Bone marrow (tissue), 2 donors: ENCODE measurements at regions not wholly inside any gene's neighbourhood (a gene's known extent, or its start where the extent isn't known, plus 50 kb on each side); places are given as distances from the start of the nearest gene placed in this dataset.

Source experiments
- DNase-seq, 2 donors: peaks; one replicate each; lab custom pipeline; 2025; lab: John Stamatoyannopoulos, UW

- DNase-seq, result no peak
Observed at GRCh38 chr10:124227055-124227975, 133.9 kb upstream of the CHST15 start.

GRCh38 chr10:124226271-124227054 lies 133.1 kb upstream of the CHST15 start:
- no peak for DNase-seq

GRCh38 chr10:124225467-124226270 lies 132.3 kb upstream of the CHST15 start:
- DNase-seq, result no peak

GRCh38 chr10:124225029-124225466 lies 131.7 kb upstream of the CHST15 start:
- no peak for DNase-seq

GRCh38 chr10:124224331-124225028 lies 131.1 kb upstream of the CHST15 start:
- no peak for DNase-seq

DNA sequence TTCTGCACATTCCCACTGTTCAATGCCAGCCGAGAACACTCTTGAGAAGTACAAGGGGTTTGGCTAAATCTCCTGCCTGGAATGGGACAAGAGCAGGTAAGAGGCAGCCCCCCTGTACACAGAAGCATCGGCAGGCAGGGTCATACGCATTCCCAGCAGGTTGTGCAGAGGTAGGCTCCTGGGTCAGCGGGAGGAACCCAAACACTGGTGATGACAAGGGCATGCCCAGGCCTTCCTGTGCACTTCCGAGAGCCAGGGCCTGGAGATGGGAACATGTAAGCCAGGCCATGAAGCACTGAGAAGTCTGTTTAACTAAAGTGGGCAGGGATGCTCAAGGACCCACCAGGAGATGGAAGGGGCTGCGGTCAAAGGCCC lies 130.3 kb upstream of the CHST15 start:
- DNase-seq, result no peak

DNA sequence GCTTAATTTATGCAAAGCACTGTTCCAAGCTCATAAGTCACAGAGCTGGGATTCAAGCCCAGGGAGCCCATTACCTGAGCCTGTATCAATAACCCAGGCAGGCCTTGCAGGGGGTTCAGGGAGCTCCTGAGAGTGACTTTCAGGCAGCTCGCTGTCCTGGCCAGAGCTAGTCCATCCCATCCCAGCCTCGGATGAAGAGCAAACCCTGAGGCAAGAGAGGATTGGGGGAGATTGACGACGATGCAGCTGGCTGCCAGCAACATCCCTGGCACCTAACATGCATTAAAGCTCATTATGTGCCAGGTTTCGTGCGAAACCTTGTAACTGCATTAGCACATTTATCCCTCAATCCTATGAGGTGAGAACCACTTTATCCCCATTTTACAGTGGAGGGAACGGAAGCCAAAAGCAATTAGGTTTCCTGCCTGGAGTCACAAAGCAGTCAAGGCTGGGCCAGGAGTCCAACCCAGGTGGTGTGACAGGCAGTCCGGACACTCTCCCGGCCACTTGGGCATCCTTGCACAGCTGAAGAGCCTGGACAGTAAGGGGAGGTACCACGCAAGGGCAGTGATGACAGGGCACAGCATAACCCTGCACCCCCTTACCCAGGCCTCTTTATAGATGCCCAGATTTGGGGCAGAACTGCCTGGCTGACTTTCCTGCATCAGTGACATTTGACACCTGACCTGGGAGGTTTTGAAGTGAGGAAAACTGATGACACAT lies 129.8 kb upstream of the CHST15 start:
- DNase-seq, result no peak

DNA sequence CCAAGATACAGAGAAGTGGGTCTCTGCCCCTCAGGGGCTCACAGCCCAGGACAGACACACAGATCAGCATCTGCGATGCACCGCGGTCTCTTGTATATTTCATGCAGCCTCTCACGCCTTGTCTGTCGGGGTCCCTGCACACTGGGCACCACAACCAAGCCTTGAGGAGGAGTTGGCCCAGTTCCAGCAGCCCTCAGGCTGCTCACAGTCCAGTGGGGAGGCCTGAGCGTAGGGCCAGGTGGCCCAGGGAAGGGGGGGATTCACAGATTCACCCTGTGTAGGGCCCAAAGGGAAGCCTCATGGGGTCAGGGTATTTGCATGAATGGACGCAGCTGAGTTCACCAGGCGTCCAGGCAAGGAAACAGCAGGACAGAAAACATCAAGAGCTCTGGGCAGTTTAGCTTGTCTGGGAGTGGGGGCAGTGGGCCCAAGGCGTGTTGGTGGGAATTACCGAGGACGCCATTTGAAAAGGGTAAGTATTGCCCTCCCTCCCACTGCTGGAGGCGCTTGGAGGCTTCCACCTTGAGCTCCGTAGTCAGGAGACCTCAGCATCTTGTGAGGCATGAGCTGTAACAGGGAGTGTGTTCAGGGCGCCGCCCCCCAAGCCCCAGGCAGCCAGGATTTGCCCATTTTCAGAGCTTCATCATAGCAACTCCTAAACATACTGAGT lies 129.1 kb upstream of the CHST15 start:
- no peak for DNase-seq

GRCh38 chr10:124221356-124222317 lies 128.2 kb upstream of the CHST15 start:
- DNase-seq, result no peak

GRCh38 chr10:124220971-124221355 lies 127.6 kb upstream of the CHST15 start:
- no peak for DNase-seq

- no peak for DNase-seq
Observed at GRCh38 chr10:124220547-124220946, 127.1 kb upstream of the CHST15 start.

DNA sequence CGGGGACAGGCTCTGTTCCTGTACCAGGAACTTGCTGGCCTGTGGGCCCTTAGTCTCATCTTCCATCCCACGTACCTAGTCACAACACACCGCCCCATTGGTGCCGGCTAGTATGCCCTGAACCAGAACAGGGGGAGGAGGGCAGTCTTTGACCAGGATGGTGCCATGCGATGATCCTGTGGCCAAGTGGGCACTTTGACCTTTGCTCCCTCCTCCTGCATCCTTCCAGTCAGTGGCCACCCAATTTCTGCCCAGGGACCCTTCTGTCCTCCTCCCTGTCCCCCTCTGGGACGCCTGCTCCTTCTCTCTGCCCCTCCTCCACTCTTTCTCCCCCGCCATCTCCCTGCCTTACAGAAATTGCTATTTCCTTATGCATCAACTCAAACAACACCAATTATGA lies 126.3 kb upstream of the CHST15 start:
- DNase-seq, result no peak

DNA sequence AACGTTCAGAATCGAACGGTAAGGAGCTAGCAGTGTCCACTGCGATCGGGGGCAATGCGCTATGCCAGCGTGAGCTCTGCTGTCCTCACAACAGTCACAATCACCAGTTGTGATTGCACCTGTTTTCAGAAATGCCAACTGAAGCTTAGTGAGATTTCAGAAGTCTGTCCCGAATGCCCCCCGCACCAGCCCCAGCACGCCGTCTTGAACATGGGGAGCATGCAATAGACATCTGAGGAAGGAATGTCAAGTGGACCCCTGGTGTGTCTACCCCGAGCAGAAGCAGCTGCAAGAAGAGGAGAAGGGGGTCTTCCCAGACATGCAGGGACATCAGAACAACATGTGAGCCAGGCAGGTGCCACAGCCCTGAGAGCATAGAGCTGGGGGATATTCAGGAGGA lies 125.7 kb upstream of the CHST15 start:
- no peak for DNase-seq

- DNase-seq, result no peak
Observed at GRCh38 chr10:124217906-124218804, 124.8 kb upstream of the CHST15 start.

DNA sequence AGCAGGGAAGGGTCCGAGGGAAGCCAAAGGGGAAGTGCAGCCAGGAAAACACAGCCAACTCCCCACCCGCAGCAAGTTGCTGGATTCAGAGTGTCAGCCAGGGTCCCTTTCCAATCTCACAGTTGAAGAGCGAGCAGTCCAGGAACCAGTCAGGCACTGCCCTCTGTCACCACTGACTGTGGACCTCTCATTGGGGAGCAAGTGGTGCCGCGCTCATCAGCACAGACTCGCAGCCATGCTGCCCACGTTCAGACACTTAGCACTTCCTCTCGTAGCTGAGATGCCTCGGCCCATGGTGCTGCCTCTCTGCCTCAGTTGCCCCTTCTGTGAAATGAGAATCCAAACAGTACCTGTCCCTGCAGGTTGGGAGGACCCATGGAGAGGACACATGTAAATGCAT lies 123.6 kb upstream of the CHST15 start:
- DNase-seq, result no peak

DNA sequence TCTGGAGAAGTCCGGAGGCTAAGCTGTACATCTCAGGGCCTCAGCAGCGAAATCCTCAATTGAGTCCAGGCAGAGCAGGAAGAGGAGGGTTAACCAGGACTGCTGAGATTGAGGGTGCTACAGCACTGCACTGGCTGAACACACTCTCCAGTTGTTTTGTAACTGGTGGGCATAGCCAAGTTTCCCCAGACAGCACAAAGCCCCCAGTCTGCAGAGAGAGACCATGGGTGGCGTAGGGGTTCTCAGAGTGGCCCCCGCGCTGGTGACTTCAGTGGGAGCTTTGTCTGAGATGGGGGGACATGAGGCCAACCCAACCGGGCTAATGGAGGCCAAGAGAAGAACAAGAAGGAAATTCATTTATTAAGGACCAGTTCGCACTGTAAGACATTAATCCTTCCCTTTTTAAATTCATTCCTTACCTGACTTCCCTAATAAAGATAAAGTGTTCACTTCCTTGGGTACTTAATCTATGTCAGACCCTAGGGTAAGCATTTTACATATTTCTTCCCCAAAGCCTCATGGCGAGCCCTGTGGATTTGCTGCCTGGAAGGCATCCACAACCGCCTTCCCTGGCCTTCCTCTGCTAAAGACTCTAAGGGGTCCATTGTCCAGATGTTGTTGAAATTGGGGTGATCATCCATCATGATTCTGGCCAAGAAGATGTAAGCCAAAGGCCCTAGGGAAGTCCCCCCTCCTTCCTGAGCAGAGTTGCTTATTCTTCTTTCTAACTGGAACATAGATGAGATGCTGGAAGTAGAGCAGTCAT lies 121.4 kb upstream of the CHST15 start:
- no peak for DNase-seq

GRCh38 chr10:124213899-124214510 lies 120.6 kb upstream of the CHST15 start:
- DNase-seq, result no peak
